T-helper 1 cell (primary cell): ENCODE measurements at regions not wholly inside any gene's neighbourhood (a gene's known extent, or its start where the extent isn't known, plus 50 kb on each side); places are given as distances from the start of the nearest gene placed in this dataset.
A peak's percentile ranks its signal among the peaks of the same experiment; 100 is the strongest.
"Not testable (repeated sequence)": the region's sequence is repeated elsewhere in the genome, so short reads cannot be mapped to it uniquely, and the experiment has no call there.

Experiments used
- DNase-seq, 5 donors: peaks; one replicate each; pipeline ENCODE4 v3.0.0-alpha.2; 2012 to 2020

DNA sequence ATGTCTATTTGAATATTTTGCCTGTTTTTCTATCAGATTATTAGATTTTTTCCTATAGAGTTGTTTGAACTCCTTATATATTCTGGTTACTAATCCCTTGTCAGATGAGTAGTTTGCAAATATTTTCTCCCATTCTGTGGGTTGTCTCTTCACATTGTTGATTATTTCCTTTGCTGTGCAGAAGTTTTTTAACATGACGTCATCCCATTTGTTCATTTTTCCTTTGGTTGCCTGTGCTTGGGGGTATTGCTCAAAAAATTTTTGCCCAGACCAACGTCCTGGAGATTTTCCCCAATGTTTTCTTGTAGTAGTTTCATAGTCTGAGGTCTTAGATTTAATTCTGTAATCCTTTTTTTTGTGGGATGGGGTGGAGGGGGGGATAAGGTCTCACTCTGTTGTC, 168.7 kb upstream of the NFIA start:
- DNase-seq = not testable (repeated sequence)

- no peak for DNase-seq
Observed at GRCh38 chr1:60913039-60913438, 169.3 kb upstream of the NFIA start.

DNA sequence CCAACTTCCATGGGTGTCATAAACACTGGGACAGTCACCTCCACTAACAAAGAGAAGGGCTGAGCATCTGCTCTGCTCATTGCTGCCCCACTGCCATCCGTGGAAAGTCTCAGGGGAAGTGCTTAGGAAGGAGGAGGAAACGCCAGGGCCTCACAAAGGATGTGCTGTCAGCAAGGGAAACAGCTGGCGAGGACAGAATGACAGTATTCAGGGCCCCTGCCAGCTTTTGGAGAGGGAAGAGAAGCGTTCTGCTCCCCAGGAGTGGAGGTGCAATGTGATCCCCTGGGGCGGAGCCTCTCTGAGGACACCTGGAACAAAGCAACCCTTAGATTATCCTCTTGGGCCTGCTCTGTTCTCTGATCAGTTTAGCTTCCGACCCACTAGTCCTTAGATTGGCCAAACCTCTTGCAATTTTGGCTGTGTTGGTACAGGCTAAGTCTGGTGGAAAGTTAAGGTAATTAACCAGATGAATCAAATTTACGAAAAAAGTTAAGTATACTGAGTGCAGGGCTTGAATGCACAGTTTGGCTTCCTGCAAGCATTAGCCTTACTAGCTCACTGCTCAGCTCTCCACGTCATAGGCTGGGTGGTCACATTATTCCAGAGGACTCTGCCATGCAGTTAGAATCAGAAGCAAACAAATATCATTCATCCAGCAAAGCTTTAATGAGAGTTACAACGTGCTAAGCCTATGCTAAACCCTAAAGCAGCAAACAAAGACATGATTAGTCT, 170.2 kb upstream of the NFIA start:
- no peak for DNase-seq

GRCh38 chr1:60908159-60908558, 174.2 kb upstream of the NFIA start:
- no peak for DNase-seq

DNA sequence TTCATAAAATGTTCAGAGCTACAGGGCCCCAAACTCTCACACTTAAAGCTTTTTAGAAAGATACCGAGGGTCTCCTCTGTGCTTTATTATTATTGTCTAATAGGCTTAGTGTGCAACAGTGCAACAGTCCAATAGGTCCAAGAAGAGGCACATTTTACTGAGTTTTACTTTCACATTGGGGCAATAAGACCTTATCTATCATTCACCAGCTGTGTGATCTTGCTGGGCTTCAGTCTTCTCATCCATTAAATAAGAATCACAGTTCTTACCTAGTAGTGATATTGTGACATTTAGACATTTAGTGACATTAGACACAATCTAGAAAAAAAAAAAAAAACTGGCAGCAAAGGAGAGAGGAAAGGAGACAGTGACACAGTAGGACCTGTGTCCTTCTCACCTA, 175.8 kb upstream of the NFIA start:
- DNase-seq = no peak

GRCh38 chr1:60906039-60906438, 176.3 kb upstream of the NFIA start:
- DNase-seq = no peak

DNA sequence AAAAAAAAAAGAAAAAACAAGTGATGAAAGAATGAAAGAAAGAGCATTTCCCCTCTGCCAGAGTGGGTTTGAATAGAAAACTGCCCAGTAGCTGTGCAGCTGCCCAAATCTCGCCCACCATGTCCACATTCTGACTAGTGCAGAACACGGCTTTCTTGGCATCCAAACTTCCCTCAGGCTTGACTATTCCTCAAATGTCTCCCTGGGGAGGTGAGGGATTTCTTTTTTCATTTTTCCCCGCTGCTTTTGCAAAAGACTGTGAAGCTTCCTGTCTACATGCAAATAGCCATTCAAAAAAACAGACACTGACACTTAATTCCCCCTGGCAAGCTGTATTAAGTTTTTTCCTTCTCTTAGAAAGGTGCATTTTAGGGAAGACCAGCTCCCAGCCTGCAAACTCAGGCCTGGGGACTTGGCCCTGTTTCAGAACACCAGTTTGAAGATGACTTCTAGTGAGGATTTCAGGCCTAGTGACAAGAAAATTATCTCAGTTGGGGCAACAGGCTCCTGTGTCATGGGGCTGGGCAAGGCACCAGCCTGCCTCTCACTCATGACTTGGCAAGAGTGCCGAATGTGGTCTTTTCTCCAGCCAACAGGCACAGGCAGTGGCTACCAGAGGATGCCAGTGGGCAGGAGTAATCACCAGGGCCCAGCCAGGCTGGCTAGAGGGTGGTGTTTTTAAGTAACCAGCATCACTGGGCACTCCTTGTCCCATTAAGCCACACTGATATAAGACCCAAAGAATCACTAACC, 178.1 kb upstream of the NFIA start:
- no peak for DNase-seq

DNA sequence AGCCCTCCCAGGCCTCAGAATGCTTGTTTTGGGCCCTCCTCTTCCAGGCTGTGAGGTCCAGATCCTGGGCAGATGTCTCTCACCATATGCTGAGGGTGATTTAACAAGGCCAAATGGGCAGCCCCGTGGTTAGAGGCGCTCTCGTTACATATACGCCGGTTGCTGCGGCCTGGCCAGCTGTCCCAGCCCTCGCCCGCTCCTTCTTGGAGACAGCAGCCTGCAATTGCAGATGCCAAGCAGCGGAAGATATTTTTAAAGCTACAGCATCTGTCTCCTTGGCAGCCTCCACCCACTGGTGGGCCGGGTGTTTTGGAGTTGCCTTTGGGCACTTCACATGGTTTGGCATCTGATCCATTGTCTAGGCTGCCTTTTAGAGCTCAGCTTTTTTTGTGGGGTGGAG, 178.8 kb upstream of the NFIA start:
- DNase-seq = no peak

GRCh38 chr1:60899464-60899863, 182.9 kb upstream of the NFIA start:
- no peak for DNase-seq

DNA sequence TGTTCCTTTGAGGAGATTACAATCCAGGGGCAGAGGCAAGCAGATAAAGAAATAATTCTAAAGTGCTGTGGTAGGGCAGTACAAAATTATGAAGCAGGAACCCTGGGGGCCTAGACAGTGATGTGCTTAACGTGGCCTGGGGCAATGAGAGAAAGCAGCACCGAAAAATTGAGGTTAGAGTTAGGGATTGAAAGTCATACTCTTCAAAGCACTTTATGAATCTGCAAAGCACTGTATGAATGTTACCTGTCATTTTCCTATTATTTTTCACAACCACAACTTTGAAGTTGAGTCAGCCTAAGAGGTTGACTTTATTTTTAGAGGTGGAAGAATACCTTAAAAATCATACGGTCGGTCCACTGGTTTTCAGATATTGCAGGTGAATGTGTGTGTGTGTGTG, 183.4 kb upstream of the NFIA start:
- peak in 1 of 5 donors; percentile 1 for DNase-seq

DNA sequence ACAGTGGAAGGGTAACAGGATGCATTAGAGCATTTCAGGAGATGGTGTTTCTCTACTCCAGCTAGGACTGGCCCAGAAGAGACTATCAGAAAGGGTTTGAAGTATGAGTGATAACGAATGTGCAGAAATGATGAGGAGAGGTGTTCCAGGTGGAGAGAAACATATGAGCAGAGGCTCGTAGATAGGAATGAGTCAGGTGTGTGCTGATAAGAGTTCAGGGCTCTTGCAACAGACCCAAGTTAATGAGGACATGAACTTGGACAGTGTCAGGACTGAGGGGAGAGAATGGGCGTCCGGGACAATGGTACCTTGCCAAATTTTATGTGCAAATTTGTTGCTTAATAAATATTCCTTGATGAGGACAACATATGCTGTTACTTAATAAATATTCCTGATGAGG, 183.9 kb upstream of the NFIA start:
- DNase-seq = no peak

- no peak for DNase-seq
Observed at GRCh38 chr1:60896701-60897363, 185.5 kb upstream of the NFIA start.

DNA sequence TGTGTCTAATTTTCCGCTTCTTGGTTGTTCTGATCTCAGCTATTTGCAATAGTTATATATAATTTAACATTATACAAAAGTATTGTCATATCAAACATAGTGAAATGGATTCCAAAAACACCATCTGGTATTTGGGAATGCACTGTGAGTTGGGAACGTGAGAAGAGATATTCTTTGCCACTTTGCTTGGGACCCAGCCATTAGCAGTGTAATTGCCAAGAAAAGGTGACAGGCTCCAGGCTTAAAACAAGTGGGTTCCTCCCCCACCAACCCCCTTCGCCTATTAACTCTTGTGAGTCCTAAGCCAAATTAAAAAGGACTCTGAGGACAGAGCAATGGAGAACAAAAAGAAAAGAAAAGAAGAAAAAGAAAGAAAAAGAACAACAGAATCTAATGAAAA, 186.7 kb upstream of the NFIA start:
- DNase-seq = no peak

DNA sequence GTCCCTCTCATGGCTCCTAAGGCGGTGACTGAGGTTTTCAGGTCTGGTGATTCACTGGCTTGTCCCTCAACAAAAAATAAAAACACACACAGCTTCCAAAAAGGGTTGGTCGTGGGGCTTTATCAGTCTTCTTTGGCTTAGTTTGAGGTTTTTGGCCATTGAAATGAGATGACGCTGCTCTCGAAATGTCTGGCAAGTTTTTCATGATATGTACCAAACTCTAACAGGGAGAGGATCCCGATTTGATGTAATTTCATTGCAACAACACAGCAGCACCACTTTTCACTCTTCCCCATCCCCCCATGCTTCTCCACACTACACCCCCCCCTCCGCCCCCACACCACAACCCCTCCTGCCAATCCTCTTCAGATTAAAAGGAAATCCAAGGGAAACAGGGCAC, 187.1 kb upstream of the NFIA start:
- no peak for DNase-seq

GRCh38 chr1:60894741-60895140, 187.6 kb upstream of the NFIA start:
- DNase-seq = no peak

DNA sequence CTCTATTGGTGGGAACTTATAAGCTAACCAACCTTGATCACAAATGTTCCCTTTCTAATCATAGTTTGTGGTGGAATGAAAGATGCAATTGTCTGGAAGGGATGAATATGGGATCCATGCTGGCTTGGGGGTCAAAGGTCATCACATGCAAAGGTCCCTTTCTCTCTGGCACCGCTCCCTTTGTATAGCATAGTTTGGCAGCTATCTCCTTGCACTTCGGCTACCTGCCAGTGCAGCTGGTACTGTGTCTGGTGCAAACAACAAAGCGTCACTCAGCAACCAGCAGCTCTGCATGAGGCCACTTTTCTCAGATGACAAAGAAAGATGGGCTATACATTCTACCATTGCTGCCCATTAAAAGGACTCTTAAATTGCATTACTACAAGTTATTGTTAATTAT, 188.2 kb upstream of the NFIA start:
- DNase-seq = no peak

DNA sequence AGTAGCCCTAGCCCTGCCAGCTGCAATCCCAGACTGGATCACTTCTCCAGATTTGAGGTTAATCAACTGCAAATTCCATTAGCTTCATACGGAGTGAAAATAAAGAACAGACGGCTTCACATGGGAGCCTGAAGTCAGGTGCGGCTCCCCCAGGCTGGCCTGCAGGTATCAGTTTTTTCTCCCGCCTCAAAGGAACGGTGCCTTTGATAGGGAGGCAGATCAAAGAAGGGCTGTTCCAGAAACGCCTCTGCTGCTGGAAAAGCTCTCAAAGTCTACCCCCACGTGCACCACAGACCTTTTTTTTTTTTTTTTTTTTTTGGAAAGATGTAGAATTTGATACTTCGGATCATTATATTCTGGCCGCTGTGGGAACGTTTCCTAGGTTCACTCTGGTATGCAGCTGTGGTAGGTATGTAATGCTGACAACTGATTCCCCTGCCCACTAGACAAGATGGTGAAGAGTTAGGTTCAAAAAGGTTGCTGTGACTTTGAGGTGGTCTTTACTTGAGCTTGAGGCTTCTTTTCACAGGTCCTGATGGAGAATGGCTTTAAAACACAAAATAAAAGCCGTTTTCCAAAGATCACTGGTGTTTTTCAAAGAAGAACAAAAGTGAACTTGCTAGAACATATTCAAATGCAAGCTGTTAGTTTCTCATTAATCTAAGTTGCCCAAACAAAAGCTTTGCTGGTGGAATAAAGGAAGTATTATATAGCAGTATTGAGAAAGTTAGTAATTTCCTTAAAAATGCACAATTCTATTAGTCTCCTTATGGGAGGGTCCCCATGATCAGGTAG, 189.0 kb upstream of the NFIA start:
- DNase-seq = no peak

DNA sequence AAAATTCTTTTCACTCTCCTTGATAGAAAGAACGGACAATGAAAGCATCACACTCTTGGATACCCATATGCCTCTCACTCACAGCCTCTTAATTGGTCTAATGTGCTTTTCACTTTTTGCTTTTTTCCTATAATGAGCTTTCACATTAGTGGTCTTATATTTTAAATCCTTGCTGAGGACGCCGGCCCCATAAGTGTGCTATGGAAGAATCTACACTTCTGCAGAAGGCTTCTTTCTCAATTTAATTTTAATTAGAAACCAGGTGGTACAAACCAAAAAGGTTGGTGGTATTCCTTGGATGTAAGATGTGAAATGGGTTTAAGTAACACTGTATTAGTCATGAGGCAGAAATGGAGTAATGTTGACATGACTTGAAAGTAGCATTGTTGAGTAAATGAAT, 190.6 kb upstream of the NFIA start:
- DNase-seq = no peak

- DNase-seq = no peak
Observed at GRCh38 chr1:60891281-60891680, 191.1 kb upstream of the NFIA start.

DNA sequence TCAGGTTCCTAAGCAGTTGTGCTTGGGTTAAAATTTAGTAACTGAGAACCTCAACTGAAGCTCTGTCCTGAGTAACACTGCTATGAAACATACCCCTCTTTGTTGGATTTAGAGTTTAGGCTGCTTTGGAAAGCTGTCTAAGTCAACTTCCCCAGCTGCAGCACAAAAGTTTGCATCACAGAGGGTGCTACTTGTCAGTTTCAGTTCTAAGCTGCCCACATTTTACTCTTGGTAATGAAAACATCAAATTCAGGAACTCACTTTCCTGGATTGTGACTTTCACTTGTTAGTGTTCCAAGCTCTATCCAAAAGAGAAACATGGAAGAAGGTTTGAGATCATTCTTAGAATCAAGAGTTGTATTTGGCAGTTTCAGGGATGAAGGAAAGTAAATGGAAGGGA, 191.7 kb upstream of the NFIA start:
- no peak for DNase-seq

DNA sequence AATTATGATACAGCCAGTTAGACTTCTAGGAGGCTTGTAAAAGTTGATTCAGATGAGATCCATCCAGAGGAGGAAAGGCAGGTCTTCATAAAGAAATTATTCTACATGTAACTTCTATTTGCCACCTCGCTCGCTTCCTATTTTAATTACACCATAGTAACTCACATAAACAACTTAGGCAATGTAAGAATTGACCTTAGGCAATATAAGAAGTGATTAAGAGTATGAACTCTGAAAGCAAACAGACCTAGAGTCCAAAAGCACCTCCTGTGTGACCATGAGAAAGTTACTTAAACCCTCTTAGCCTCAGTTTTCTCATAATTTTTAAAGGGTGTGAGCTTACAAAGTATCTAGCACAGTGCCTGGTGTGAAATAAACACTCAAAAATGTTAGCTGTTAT, 192.7 kb upstream of the NFIA start:
- DNase-seq = no peak

- DNase-seq = no peak
Observed at GRCh38 chr1:60888126-60888525, 194.2 kb upstream of the NFIA start.

GRCh38 chr1:60886793-60887331, 195.5 kb upstream of the NFIA start:
- no peak for DNase-seq
